ENCODE measurements at regions not wholly inside any gene's neighbourhood (a gene's known extent, or its start where the extent isn't known, plus 50 kb on each side); places are given as distances from the start of the nearest gene placed in this dataset.

DNA sequence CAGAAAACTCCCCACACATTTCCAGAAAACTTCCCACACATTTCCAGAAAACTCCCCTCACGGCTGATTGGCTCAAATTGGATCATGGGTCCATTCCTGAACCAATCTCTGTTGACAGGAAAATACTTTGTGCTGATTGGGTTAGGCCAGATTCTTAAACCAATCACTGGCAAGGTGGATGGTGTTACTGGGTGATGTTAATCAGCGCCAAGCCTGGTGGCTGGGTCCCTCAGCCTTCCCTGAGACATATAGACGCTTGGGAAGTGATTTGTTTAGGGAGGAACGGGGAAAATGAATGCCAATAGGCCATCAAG is 199.4 kb upstream of the UBE2E2 start:
- Mint-ChIP-seq H3K27me3 (no peaks in the 10 kb centered on the region), H3K9me3 (no peaks in the 10 kb centered on the region), H3K36me3 (ENCODE audit: low read depth) (no peaks in the 10 kb centered on the region), H3K4me1 (no peaks in the 10 kb centered on the region), H3K27ac (no peak overlapping the region), H3K4me3 (no peak overlapping the region)
- no peak for ATAC-seq (replicated peaks)

DNA sequence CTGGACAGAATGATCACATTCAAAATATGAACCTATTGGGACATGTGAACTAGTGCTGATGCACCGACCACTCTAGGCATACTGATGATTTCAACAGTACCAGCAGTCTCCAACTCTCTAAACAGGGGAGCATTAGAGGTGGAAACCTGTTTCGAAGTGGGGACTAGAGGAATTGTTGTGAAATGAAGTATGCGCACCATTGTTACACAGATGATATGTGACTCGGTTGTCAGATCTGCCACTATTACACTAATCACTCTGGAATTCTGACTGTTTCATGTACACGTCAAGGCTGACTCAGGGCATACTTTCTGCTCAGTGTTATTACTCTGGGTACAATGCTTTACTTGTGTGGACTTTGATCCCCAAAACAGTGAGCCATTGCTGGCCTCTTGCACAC is 198.2 kb upstream of the UBE2E2 start:
- Mint-ChIP-seq H3K9me3 (peaks cover under 1% of the 10 kb centered on the region), H3K4me3 (no peak overlapping the region), H3K27ac (no peak overlapping the region), H3K27me3 (no peaks in the 10 kb centered on the region), H3K4me1 (no peaks in the 10 kb centered on the region), H3K36me3 (ENCODE audit: low read depth) (no peaks in the 10 kb centered on the region)
- ATAC-seq (replicated peaks): no peak

GRCh38 chr3:23017801-23018200 is 185.3 kb upstream of the UBE2E2 start:
- no peak for ATAC-seq (replicated peaks)
- Mint-ChIP-seq H3K27me3 (no peaks in the 10 kb centered on the region), H3K36me3 (ENCODE audit: low read depth) (no peaks in the 10 kb centered on the region), H3K9me3 (peaks cover 18% of the 10 kb centered on the region), H3K4me3 (no peak overlapping the region), H3K27ac (no peak overlapping the region), H3K4me1 (no peaks in the 10 kb centered on the region)

DNA sequence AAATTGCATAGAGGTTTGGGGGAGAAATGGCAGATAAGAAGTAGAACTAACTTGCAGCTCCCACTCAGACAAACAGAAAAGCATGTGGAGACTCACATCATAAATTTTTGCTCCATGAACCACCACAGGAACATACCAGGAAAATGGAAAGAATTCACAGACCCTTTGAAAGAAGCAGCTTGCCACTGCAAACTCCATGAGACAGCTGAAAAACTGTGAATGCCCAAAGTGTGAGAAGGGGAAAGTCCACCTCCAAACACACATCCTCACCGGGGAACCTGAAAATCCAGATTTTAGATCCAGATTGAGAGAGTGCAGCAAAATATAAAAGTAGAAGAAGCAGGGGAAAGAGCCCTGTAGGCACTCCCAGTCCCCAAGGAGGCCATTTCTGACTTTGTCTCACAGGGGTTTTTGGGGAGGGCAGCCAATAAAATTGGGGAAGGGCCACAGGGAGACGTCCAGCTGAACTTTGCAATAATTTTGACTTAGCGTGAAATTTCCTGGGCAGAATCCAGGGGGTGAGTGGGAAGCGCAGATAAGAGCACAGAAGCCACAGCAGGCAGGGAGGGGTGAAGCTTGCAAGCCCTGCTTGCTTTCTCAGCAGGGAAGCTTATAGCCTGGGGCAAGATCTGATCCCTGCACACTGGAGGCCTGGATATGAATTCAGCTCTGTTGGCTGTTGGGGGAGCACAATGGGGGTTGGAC is 183.4 kb upstream of the UBE2E2 start:
- Mint-ChIP-seq H3K9me3 (peaks cover 25% of the 10 kb centered on the region), H3K27me3 (no peaks in the 10 kb centered on the region), H3K27ac (no peak overlapping the region), H3K4me3 (no peak overlapping the region), H3K36me3 (ENCODE audit: low read depth) (no peaks in the 10 kb centered on the region), H3K4me1 (no peaks in the 10 kb centered on the region)
- ATAC-seq (replicated peaks): no peak

DNA sequence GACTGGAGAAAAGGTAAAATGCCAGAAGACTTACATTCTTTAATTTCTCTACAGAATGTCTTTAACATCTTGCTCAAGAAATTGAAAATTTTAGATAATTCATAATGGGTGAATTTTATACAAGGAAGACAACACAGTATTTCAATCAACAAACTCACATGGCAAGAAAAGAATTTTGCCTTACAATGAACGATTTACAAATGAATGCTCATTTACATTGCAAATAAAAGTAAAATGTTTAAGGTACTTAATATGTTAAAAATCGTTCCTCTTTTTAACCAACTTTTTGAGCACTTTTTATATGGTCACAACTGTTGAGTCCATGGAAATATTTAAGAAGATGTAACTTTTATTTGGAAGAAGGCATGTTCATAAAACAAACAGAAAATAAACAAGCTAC is 174.8 kb upstream of the UBE2E2 start:
- Mint-ChIP-seq H3K36me3 (ENCODE audit: low read depth) (no peaks in the 10 kb centered on the region), H3K4me3 (no peak overlapping the region), H3K9me3 (peaks cover 18% of the 10 kb centered on the region), H3K27me3 (no peaks in the 10 kb centered on the region), H3K4me1 (no peaks in the 10 kb centered on the region), H3K27ac (no peak overlapping the region)
- no peak for ATAC-seq (replicated peaks)

GRCh38 chr3:23029001-23029400 is 174.1 kb upstream of the UBE2E2 start:
- no peaks in the 10 kb centered on the region for H3K4me1 Mint-ChIP-seq
- no peaks in the 10 kb centered on the region for H3K27me3 Mint-ChIP-seq
- no peaks in the 10 kb centered on the region for H3K36me3 Mint-ChIP-seq (ENCODE audit: low read depth)

DNA sequence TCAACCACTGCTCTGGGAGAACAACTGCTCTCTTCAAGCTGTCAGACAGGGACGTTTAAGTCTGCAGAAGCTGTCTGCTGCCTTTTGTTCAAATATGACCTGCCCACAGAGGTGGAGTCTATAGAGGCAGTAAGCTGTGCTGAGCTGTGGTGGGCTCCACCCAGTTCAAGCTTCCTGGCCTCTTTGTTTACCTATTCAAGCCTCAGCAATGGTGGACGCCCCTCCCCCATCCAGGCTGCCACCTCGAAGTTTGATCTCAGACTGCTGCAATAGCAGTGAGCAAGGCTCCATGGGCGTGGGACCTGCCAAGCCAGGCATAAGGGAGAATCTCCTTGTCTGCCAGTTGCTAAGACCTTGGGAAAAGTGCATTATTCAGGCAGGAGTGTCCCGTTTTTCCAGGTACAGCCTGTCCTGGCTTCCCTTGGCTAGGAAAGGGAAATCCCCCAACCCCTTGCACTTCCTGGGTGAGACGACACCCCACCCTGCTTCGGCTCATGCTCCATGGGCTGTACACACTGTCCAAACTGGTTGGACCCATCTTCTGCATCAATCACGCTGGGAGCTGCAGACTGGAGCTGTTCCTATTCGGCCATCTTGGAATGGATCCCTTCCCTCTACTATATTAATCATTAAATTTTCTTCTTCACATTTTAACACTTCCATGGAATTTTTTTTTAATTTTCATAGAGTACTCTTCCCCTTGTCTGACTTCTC is 167.0 kb upstream of the UBE2E2 start:
- no peak for ATAC-seq (replicated peaks)
- Mint-ChIP-seq H3K4me1 (no peaks in the 10 kb centered on the region), H3K9me3 (peaks cover 17% of the 10 kb centered on the region), H3K27ac (no peak overlapping the region), H3K4me3 (no peak overlapping the region), H3K36me3 (ENCODE audit: low read depth) (no peaks in the 10 kb centered on the region), H3K27me3 (peaks cover 4% of the 10 kb centered on the region)

More at GRCh38 chr3:23029001-23029400, 174.1 kb upstream of the UBE2E2 start:
- peaks cover 18% of the 10 kb centered on the region for H3K9me3 Mint-ChIP-seq
- H3K4me3 Mint-ChIP-seq: no peak overlapping the region
- no peak for ATAC-seq (replicated peaks)
- no peak overlapping the region for H3K27ac Mint-ChIP-seq

- H3K9me3 Mint-ChIP-seq: peaks cover 12% of the 10 kb centered on the region
- no peak overlapping the region for H3K27ac Mint-ChIP-seq
- ATAC-seq (replicated peaks): no peak
Observed at GRCh38 chr3:23036728-23037127, 166.4 kb upstream of the UBE2E2 start.

DNA sequence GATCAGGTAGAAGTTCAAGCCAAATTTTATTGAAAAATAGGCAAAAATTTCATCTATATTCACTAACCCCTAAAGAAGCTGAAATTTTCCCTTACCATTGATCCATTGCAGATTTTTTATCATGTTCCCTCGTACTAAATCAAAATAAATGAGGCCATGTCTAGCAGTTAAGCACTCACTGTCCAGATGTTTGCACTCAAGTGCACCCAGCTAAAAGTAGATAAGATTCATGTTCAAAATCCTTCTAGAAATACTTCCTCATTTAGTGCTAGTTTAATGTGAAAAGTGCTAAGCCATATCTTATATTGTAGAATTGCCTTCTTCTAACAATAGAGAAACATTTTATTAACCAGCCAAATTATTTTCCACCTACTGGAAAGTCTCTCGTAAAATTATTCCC is 164.7 kb upstream of the UBE2E2 start:
- no peak for ATAC-seq (replicated peaks)
- peaks cover 4% of the 10 kb centered on the region for H3K27me3 Mint-ChIP-seq
- H3K36me3 Mint-ChIP-seq (ENCODE audit: low read depth): no peaks in the 10 kb centered on the region
- H3K4me1 Mint-ChIP-seq: no peaks in the 10 kb centered on the region
- peaks cover 8% of the 10 kb centered on the region for H3K9me3 Mint-ChIP-seq
- H3K4me3 Mint-ChIP-seq: no peak overlapping the region
- H3K27ac Mint-ChIP-seq: no peak overlapping the region

More at GRCh38 chr3:23036728-23037127, 166.4 kb upstream of the UBE2E2 start:
- H3K4me3 Mint-ChIP-seq: no peak overlapping the region
- H3K27me3 Mint-ChIP-seq: peaks cover 4% of the 10 kb centered on the region
- H3K4me1 Mint-ChIP-seq: no peaks in the 10 kb centered on the region
- no peaks in the 10 kb centered on the region for H3K36me3 Mint-ChIP-seq (ENCODE audit: low read depth)

GRCh38 chr3:23041918-23042696 is 161.0 kb upstream of the UBE2E2 start:
- no peaks in the 10 kb centered on the region for H3K36me3 Mint-ChIP-seq (ENCODE audit: low read depth)
- H3K27me3 Mint-ChIP-seq: no peaks in the 10 kb centered on the region
- no peak for ATAC-seq (replicated peaks)
- no peaks in the 10 kb centered on the region for H3K4me1 Mint-ChIP-seq
- no peak overlapping the region for H3K27ac Mint-ChIP-seq
- H3K9me3 Mint-ChIP-seq: peaks cover 12% of the 10 kb centered on the region
- no peak overlapping the region for H3K4me3 Mint-ChIP-seq

DNA sequence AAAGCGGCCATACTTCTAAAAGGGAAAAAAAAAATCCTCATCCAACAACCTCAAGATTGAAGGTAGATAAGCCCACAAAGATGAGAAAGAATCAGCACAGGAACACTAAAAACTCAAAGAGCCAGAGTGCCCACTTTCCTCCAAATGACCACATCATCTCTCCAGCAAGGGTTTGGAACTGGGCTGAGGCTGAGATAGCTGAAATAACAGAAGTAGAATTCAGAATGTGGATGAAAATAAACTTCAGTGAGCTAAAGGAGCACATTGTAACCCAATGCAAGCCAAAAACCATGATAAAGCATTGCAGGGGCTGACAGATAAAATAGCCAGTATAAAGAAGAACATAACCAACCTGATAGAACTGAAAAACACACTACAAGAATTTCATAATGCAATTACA is 158.7 kb upstream of the UBE2E2 start:
- Mint-ChIP-seq H3K36me3 (ENCODE audit: low read depth) (no peaks in the 10 kb centered on the region), H3K27me3 (no peaks in the 10 kb centered on the region), H3K4me3 (no peak overlapping the region), H3K27ac (no peak overlapping the region), H3K4me1 (no peaks in the 10 kb centered on the region), H3K9me3 (peaks cover 20% of the 10 kb centered on the region)
- ATAC-seq (replicated peaks): no peak

GRCh38 chr3:23046536-23046935 is 156.6 kb upstream of the UBE2E2 start:
- no peak for ATAC-seq (replicated peaks)
- no peaks in the 10 kb centered on the region for H3K4me1 Mint-ChIP-seq

GRCh38 chr3:23051240-23052140 is 151.6 kb upstream of the UBE2E2 start:
- H3K4me1 Mint-ChIP-seq: no peaks in the 10 kb centered on the region
- H3K27me3 Mint-ChIP-seq: no peaks in the 10 kb centered on the region
- no peak for ATAC-seq (replicated peaks)
- H3K4me3 Mint-ChIP-seq: no peak overlapping the region
- H3K27ac Mint-ChIP-seq: no peak overlapping the region
- H3K9me3 Mint-ChIP-seq: peaks cover 16% of the 10 kb centered on the region
- no peaks in the 10 kb centered on the region for H3K36me3 Mint-ChIP-seq (ENCODE audit: low read depth)

More at GRCh38 chr3:23046536-23046935, 156.6 kb upstream of the UBE2E2 start:
- Mint-ChIP-seq H3K27ac (no peak overlapping the region), H3K36me3 (ENCODE audit: low read depth) (no peaks in the 10 kb centered on the region), H3K4me3 (no peak overlapping the region), H3K27me3 (no peaks in the 10 kb centered on the region), H3K9me3 (peaks cover 24% of the 10 kb centered on the region)

- Mint-ChIP-seq H3K9me3 (peaks cover 11% of the 10 kb centered on the region), H3K4me3 (no peak overlapping the region), H3K27ac (no peak overlapping the region), H3K4me1 (no peaks in the 10 kb centered on the region), H3K36me3 (ENCODE audit: low read depth) (no peaks in the 10 kb centered on the region), H3K27me3 (no peaks in the 10 kb centered on the region)
- ATAC-seq (replicated peaks): no peak
Observed at GRCh38 chr3:23052208-23052607, 150.9 kb upstream of the UBE2E2 start.

Measured in activated T-helper 17 cell treated with anti-CD3 and anti-CD28 coated beads, Interleukin-2, amount 50 U/mL, for 72 hours (primary cell).